Body of pancreas (tissue), 4 donors: ENCODE measurements at regions not wholly inside any gene's neighbourhood (a gene's known extent, or its start where the extent isn't known, plus 50 kb on each side); places are given as distances from the start of the nearest gene placed in this dataset.

Experiments used
- CTCF ChIP-seq, 7 experiments: fragments of 450-650 bp in 4 of 7; fragments of 200-600 bp in 3 of 7; sonication (generic) in 3 of 7; IDR thresholded peaks; one replicate each; pipeline ENCODE4 v1.5.1; 2016 to 2019; ENCODE audit warnings: antibody characterized with exemption in 7 of 7
- POLR2A ChIP-seq, 3 donors: fragments of 450-650 bp; IDR thresholded peaks; one replicate each; pipeline ENCODE4 v1.6.1; 2016; ENCODE audit warnings: antibody characterized with exemption in 3 of 3, mild to moderate bottlenecking in 2 of 3

DNA sequence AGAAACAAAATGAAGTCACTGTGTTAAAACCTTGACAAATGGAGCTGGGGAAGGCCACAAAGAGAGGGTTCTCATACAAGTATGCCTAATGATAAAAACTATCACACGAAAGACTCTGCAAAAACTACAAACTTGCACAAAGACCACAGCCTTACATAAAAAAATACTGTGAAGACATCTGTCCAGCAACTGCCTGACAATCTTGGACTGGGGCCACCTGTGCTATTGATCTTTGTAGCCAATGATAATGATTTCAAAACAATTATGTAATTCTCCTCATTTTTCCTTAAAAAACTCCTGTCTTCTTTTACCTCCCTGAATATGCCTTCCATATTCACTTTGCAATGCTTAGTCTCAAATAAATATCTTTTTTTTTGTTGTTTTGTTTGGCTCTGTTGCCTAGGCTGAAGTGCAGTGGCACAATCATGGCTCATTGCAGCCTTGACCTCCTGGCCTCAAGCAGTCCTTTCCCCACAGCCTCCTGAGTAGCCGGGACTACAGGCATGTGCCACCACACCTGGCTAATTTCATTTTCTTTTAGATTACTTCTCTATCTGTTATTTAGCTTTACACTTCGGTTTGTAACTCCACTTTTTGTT, 79.4 kb upstream of the RHOU start:
- TF ChIP-seq CTCF (IDR thresholded peaks at IDR 0.05) (no peak), POLR2A (IDR thresholded peaks at IDR 0.05) (no peak)
